T-cell (primary cell): ENCODE measurements at regions not wholly inside any gene's neighbourhood (a gene's known extent, or its start where the extent isn't known, plus 50 kb on each side); places are given as distances from the start of the nearest gene placed in this dataset.

Experiments
- ATAC-seq, 4 experiments: fragments of 200-7000 bp in 3 of 4; fragments of 150-1000 bp in 1 of 4; cut with Tn5 transposase; replicated peaks in 1 of 4; 1 replicate in 3 of 4; 2 replicates in 1 of 4; pipeline ENCODE4 v1.10.0; 2021; ENCODE audit warnings: moderate library complexity in 3 of 4, mild to moderate bottlenecking in 2 of 4, moderate number of reproducible peaks in 1 of 4
- CTCF ChIA-PET, 2 donors: fragments of 300-600 bp; sonication (Branson Sonifier 250); formaldehyde crosslinking; loops; one replicate each; lab custom pipeline; 2022; ENCODE audit warnings: antibody characterized with exemption in 2 of 2; lab: Charles Lee
- POLR2A ChIA-PET, 2 donors: fragments of 300-600 bp; sonication (Branson Sonifier 250); formaldehyde crosslinking; loops; one replicate each; lab custom pipeline; 2022; ENCODE audit warnings: antibody characterized with exemption in 2 of 2; lab: Charles Lee
- DNase-seq, 35 experiments: peaks; one replicate each; pipeline versions ENCODE4 v3.0.0 to v3.0.0-alpha.2; 2013 to 2023
- H3K27ac ChIP-seq: one replicate; pipeline ENCODE4 v1.5.1; 2013; ENCODE audit warnings: low read length
- H3K27me3 ChIP-seq, 2 experiments: replicated peaks in 1 of 2; 1 replicate in 1 of 2; 2 replicates in 1 of 2; pipeline versions ENCODE4 v1.6.1 to v1.7.0; 2013; ENCODE audit warnings: low read length in 1 of 2, mixed read lengths in 1 of 2; ENCODE audit not compliant: control insufficient read depth in 2 of 2, insufficient read depth in 2 of 2; ENCODE audit errors: extremely low read depth in 1 of 2
- H3K36me3 ChIP-seq, 2 donors: 1 replicate in 1 of 2; 2 replicates in 1 of 2; pipeline versions ENCODE4 v1.6.1 to v1.7.0; 2013; ENCODE audit warnings: low read length in 1 of 2; ENCODE audit not compliant: control insufficient read depth in 2 of 2, insufficient read depth in 1 of 2; ENCODE audit errors: extremely low read depth in 1 of 2
- H3K4me1 ChIP-seq, 2 experiments: 1 replicate in 1 of 2; 2 replicates in 1 of 2; pipeline versions ENCODE4 v1.6.1 to v1.7.0; 2013; ENCODE audit warnings: low read length in 2 of 2, mixed read lengths in 1 of 2; ENCODE audit not compliant: insufficient read depth in 2 of 2, control insufficient read depth in 1 of 2; ENCODE audit errors: extremely low read depth in 1 of 2
- H3K4me3 ChIP-seq, 2 donors: 1 replicate in 1 of 2; 2 replicates in 1 of 2; pipeline versions ENCODE4 v1.5.1 to v1.7.0; 2013; ENCODE audit warnings: mild to moderate bottlenecking in 2 of 2, low read length in 1 of 2, moderate library complexity in 1 of 2; ENCODE audit not compliant: control insufficient read depth in 1 of 2; ENCODE audit errors: extremely low read depth in 1 of 2
- H3K9me3 ChIP-seq: 2 replicates; pipeline ENCODE4 v1.7.0; 2013
- H3K27ac Mint-ChIP-seq, 2 donors: one replicate each; pipeline ENCODE4 v1.8.0; 2020 to 2021; ENCODE audit warnings: mild to moderate bottlenecking in 2 of 2, mixed read lengths in 2 of 2
- H3K27me3 Mint-ChIP-seq, 2 donors: one replicate each; pipeline ENCODE4 v1.8.0; 2021 to 2022; ENCODE audit warnings: mixed read lengths in 2 of 2
- H3K36me3 Mint-ChIP-seq: one replicate; pipeline ENCODE4 v1.8.0; 2021; ENCODE audit warnings: mixed read lengths
- H3K4me1 Mint-ChIP-seq, 3 donors: one replicate each; pipeline ENCODE4 v1.8.0; 2020 to 2022; ENCODE audit warnings: mixed read lengths in 3 of 3, mild to moderate bottlenecking in 1 of 3
- H3K4me3 Mint-ChIP-seq, 3 donors: one replicate each; pipeline ENCODE4 v1.8.0; 2020 to 2022; ENCODE audit warnings: mild to moderate bottlenecking in 3 of 3, mixed read lengths in 3 of 3, moderate library complexity in 3 of 3
- H3K9me3 Mint-ChIP-seq, 3 donors: one replicate each; pipeline ENCODE4 v1.8.0; 2020 to 2022; ENCODE audit warnings: mixed read lengths in 3 of 3
- WGBS: methylation state at CpG from one replicate; pipeline ENCODE4 v1.1.5; 2013; ENCODE audit warnings: missing lambda C conversion rate; ENCODE audit not compliant: insufficient coverage; 5-methylcytosine and 5-hydroxymethylcytosine counted together

GRCh38 chr2:220068846-220069245, 441.4 kb downstream of the SLC4A3 start:
- DNase-seq (no peak), ATAC-seq (no peak)
- no peak overlapping the region for H3K4me3 Mint-ChIP-seq
- no peaks in the 10 kb centered on the region for H3K4me1 Mint-ChIP-seq
- ChIA-PET POLR2A (no interaction called here), CTCF (no interaction called here)
- no CpG with 5 or more reads among the region's 2 CpGs for WGBS
- no peaks in the 10 kb centered on the region for H3K9me3 ChIP-seq
- H3K27me3 Mint-ChIP-seq, result peaks cover 2 to 4% of the 10 kb centered on the region in 2 donors
- no peaks in the 10 kb centered on the region for H3K36me3 Mint-ChIP-seq
- H3K27ac Mint-ChIP-seq, result no peak overlapping the region
- no peaks in the 10 kb centered on the region for H3K4me1 ChIP-seq
- H3K4me3 ChIP-seq, result no peak overlapping the region
- no peak overlapping the region for H3K27ac ChIP-seq
- H3K9me3 Mint-ChIP-seq, result peaks cover 2 to 5% (median 3%) of the 10 kb centered on the region in 3 donors
- H3K27me3 ChIP-seq, result no peaks in the 10 kb centered on the region
- no peaks in the 10 kb centered on the region for H3K36me3 ChIP-seq

- H3K36me3 ChIP-seq, result no peaks in the 10 kb centered on the region
- no peaks in the 10 kb centered on the region for H3K9me3 ChIP-seq
- H3K27me3 ChIP-seq, result no peaks in the 10 kb centered on the region
- H3K36me3 Mint-ChIP-seq, result no peaks in the 10 kb centered on the region
- no peak overlapping the region for H3K4me3 ChIP-seq
- H3K27ac ChIP-seq, result no peak overlapping the region
- ATAC-seq, result no peak
- no peaks in the 10 kb centered on the region for H3K4me1 ChIP-seq
- H3K27ac Mint-ChIP-seq, result no peak overlapping the region
- WGBS, result no CpG with 5 or more reads among the region's 1 CpG
- no peaks in the 10 kb centered on the region for H3K4me1 Mint-ChIP-seq
- peaks cover 0 to 4% of the 10 kb centered on the region in 2 donors for H3K27me3 Mint-ChIP-seq
- no peak for DNase-seq
- ChIA-PET CTCF (no interaction called here), POLR2A (no interaction called here)
- H3K9me3 Mint-ChIP-seq, result peaks cover 2 to 5% (median 3%) of the 10 kb centered on the region in 3 donors
- no peak overlapping the region for H3K4me3 Mint-ChIP-seq
Observed at GRCh38 chr2:220070349-220070748, 442.9 kb downstream of the SLC4A3 start.

- H3K9me3 Mint-ChIP-seq, result peaks cover 2 to 5% (median 3%) of the 10 kb centered on the region in 3 donors
- H3K36me3 Mint-ChIP-seq, result no peaks in the 10 kb centered on the region
- CTCF ChIA-PET, result no interaction called here
Observed at GRCh38 chr2:220071696-220072095, 444.3 kb downstream of the SLC4A3 start.

GRCh38 chr2:220072669-220073220, 445.3 kb downstream of the SLC4A3 start:
- Histone ChIP-seq H3K27me3 (peaks cover 0 to 3% of the 10 kb centered on the region in 2 experiments), H3K4me1 (no peaks in the 10 kb centered on the region), H3K4me3 (no peak overlapping the region), H3K9me3 (no peaks in the 10 kb centered on the region), H3K36me3 (no peaks in the 10 kb centered on the region), H3K27ac (no peak overlapping the region)
- peaks cover 0 to 4% of the 10 kb centered on the region in 2 donors for H3K27me3 Mint-ChIP-seq
- peaks cover 2 to 5% (median 3%) of the 10 kb centered on the region in 3 donors for H3K9me3 Mint-ChIP-seq
- H3K27ac Mint-ChIP-seq, result no peak overlapping the region
- H3K4me3 Mint-ChIP-seq, result no peak overlapping the region
- WGBS, result 71% methylated on average over 4 of the region's 8 CpGs
- ChIA-PET CTCF (no interaction called here), POLR2A (no interaction called here)
- DNase-seq (no peak), ATAC-seq (no peak)
- H3K36me3 Mint-ChIP-seq, result no peaks in the 10 kb centered on the region
- H3K4me1 Mint-ChIP-seq, result no peaks in the 10 kb centered on the region

More at GRCh38 chr2:220071696-220072095, 444.3 kb downstream of the SLC4A3 start:
- Histone ChIP-seq H3K4me1 (no peaks in the 10 kb centered on the region), H3K27ac (no peak overlapping the region), H3K9me3 (no peaks in the 10 kb centered on the region), H3K27me3 (peaks cover 0 to 3% of the 10 kb centered on the region in 2 experiments), H3K36me3 (no peaks in the 10 kb centered on the region), H3K4me3 (no peak overlapping the region)
- H3K27me3 Mint-ChIP-seq, result peaks cover 0 to 4% of the 10 kb centered on the region in 2 donors
- 55% methylated on average over 2 of the region's 5 CpGs for WGBS
- no peak for DNase-seq
- no peak for ATAC-seq
- no peak overlapping the region for H3K27ac Mint-ChIP-seq
- no peak overlapping the region for H3K4me3 Mint-ChIP-seq
- POLR2A ChIA-PET, result no interaction called here
- no peaks in the 10 kb centered on the region for H3K4me1 Mint-ChIP-seq

GRCh38 chr2:220075835-220076234, 448.4 kb downstream of the SLC4A3 start:
- Histone ChIP-seq H3K27ac (no peak overlapping the region), H3K9me3 (no peaks in the 10 kb centered on the region), H3K27me3 (peaks cover 0 to 3% of the 10 kb centered on the region in 2 experiments), H3K4me3 (no peak overlapping the region), H3K36me3 (no peaks in the 10 kb centered on the region), H3K4me1 (no peaks in the 10 kb centered on the region)
- ATAC-seq (no peak), DNase-seq (no peak)
- Mint-ChIP-seq H3K4me1 (no peaks in the 10 kb centered on the region), H3K27me3 (peaks cover 0 to 4% of the 10 kb centered on the region in 2 donors), H3K27ac (no peak overlapping the region), H3K36me3 (no peaks in the 10 kb centered on the region), H3K9me3 (no peaks in the 10 kb centered on the region), H3K4me3 (no peak overlapping the region)
- ChIA-PET CTCF (no interaction called here), POLR2A (no interaction called here)
- no CpG with 5 or more reads among the region's 1 CpG for WGBS

- CTCF ChIA-PET, result no interaction called here
Observed at GRCh38 chr2:220076734-220077133, 449.3 kb downstream of the SLC4A3 start.

More at GRCh38 chr2:220076734-220077133, 449.3 kb downstream of the SLC4A3 start:
- H3K27ac Mint-ChIP-seq, result no peak overlapping the region
- Histone ChIP-seq H3K4me1 (no peaks in the 10 kb centered on the region), H3K36me3 (no peaks in the 10 kb centered on the region), H3K27ac (no peak overlapping the region), H3K27me3 (peaks cover 0 to 3% of the 10 kb centered on the region in 2 experiments), H3K9me3 (no peaks in the 10 kb centered on the region), H3K4me3 (no peak overlapping the region)
- ATAC-seq, result no peak
- no peaks in the 10 kb centered on the region for H3K36me3 Mint-ChIP-seq
- no peaks in the 10 kb centered on the region for H3K9me3 Mint-ChIP-seq
- POLR2A ChIA-PET, result no interaction called here
- 77% methylated on average over 7 of the region's 9 CpGs for WGBS
- H3K4me3 Mint-ChIP-seq, result no peak overlapping the region
- no peak for DNase-seq
- H3K4me1 Mint-ChIP-seq, result no peaks in the 10 kb centered on the region
- H3K27me3 Mint-ChIP-seq, result peaks cover 0 to 7% of the 10 kb centered on the region in 2 donors
